ENCODE measurements at regions not wholly inside any gene's neighbourhood (a gene's known extent, or its start where the extent isn't known, plus 50 kb on each side); places are given as distances from the start of the nearest gene placed in this dataset.

- DNase-seq (no peak), ATAC-seq (no peak)
- Mint-ChIP-seq H3K27me3 (peaks cover 2% of the 10 kb centered on the region), H3K9me3 (peaks cover 0 to under 1% of the 10 kb centered on the region in 2 donors), H3K4me1 (no peaks in the 10 kb centered on the region), H3K27ac (no peak overlapping the region), H3K4me3 (no peak overlapping the region)
Measured at GRCh38 chr20:41877911-41878310, 259.7 kb upstream of the CHD6 start.

DNA sequence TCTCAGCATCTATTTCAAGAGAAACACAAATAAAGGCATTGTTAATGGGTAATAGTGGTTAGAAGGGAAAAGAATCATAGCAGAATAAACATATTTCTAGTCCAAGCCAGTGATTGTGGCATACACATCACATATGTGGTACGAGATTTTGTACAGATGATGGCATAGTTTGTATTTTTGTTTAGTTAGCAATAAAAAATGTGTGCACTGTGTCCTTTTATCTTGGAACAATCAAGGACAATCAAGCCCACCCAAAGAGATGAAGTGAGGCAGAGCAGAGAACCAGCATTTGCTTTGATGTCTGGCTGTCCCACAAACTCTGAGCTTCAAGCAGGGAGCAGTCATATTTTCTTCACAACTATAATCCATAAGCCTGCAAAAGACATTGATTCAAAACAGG is 256.5 kb upstream of the CHD6 start:
- Mint-ChIP-seq H3K27ac (no peak overlapping the region), H3K9me3 (peaks cover 0 to 27% of the 10 kb centered on the region in 2 donors), H3K4me1 (no peaks in the 10 kb centered on the region), H3K27me3 (peaks cover 16% of the 10 kb centered on the region), H3K4me3 (no peak overlapping the region)
- DNase-seq (no peak), ATAC-seq (no peak)

DNA sequence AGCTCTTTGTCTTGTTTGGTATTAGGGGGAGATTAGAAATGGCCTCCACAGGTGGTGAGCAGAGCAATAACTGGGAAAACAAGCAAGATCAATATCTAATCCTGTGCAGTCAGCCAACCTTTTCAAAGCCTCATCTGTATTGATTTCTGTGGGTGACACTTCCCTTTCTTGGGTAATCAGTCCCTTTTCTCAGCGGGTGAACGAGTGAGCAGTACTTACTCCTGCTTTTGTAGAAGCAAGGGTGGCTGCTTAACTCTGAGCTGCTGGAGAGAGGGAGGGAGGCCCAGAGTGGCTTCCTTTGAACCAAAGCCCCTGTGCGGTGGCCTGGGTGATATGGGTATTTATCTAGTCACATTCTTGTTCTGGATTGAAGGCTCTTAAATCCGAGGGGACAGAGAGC is 254.8 kb upstream of the CHD6 start:
- no peak for ATAC-seq
- no peaks in the 10 kb centered on the region for H3K4me1 Mint-ChIP-seq
- no peak overlapping the region for H3K4me3 Mint-ChIP-seq
- peaks cover 16% of the 10 kb centered on the region for H3K27me3 Mint-ChIP-seq
- no peak overlapping the region for H3K27ac Mint-ChIP-seq
- no peak for DNase-seq
- H3K9me3 Mint-ChIP-seq, result peaks cover 1 to 32% of the 10 kb centered on the region in 2 donors

DNA sequence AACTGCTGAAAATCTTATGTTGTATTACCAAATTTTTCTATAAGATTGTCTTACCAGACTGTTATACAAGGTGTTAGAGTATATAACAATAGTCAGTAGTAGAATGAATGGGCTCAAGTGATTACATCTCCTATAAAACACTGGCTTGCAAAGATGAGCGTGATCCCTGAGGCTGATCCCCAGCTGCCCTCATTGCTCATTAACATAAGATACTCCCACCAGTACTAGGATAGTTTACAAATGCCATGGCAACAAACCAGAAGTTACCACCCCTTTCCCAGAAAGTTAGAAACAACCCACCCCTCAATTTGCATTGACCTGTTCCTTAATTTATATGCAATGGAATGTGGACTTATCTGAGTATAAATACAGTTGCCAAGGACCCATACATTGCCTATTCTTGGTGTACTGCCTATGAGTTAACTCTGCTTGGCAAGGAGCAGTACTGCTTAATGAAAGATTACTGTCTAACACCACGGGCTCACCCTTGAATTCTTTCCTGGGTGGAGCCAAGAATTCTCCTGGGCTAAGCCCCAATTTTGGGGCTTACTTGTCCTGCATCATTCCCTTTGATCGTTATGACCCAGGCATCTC is 252.8 kb upstream of the CHD6 start:
- H3K4me1 Mint-ChIP-seq, result no peaks in the 10 kb centered on the region
- H3K4me3 Mint-ChIP-seq, result no peak overlapping the region
- no peak for DNase-seq
- H3K27me3 Mint-ChIP-seq, result peaks cover 16% of the 10 kb centered on the region
- peaks cover 11 to 32% of the 10 kb centered on the region in 2 donors for H3K9me3 Mint-ChIP-seq
- no peak overlapping the region for H3K27ac Mint-ChIP-seq
- no peak for ATAC-seq

DNA sequence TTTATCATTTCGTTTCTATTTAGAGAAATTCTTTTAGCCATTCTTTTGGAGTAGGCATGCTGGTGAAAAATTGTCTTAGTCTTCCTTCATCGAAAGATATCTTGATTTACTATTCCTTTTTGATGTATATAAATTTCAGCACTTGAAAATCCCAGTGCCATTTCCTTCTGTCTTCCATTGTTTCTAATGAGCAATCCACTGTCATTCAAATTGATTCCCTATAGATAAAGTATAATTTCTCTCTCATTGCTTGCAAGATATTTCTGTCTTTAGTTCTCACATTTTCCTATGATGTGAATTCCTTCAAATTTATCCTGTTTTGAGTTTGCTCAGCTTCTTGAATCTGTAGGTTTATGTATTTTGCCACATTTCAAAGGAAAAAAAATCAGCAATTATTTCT is 251.1 kb upstream of the CHD6 start:
- H3K4me3 Mint-ChIP-seq, result no peak overlapping the region
- peaks cover 11 to 32% of the 10 kb centered on the region in 2 donors for H3K9me3 Mint-ChIP-seq
- no peak for DNase-seq
- no peak overlapping the region for H3K27ac Mint-ChIP-seq
- H3K27me3 Mint-ChIP-seq, result peaks cover 16% of the 10 kb centered on the region
- H3K4me1 Mint-ChIP-seq, result no peaks in the 10 kb centered on the region
- no peak for ATAC-seq

GRCh38 chr20:41865938-41866337 is 247.8 kb upstream of the CHD6 start:
- peaks cover 11 to 14% of the 10 kb centered on the region in 2 donors for H3K9me3 Mint-ChIP-seq
- H3K27me3 Mint-ChIP-seq, result no peaks in the 10 kb centered on the region
- H3K4me1 Mint-ChIP-seq, result no peaks in the 10 kb centered on the region
- H3K27ac Mint-ChIP-seq, result no peak overlapping the region
- ATAC-seq, result no peak
- DNase-seq, result no peak
- H3K4me3 Mint-ChIP-seq, result no peak overlapping the region

GRCh38 chr20:41862476-41862875 is 244.3 kb upstream of the CHD6 start:
- Mint-ChIP-seq H3K27ac (no peak overlapping the region), H3K27me3 (no peaks in the 10 kb centered on the region), H3K4me1 (no peaks in the 10 kb centered on the region), H3K9me3 (peaks cover 5 to 6% of the 10 kb centered on the region in 2 donors), H3K4me3 (no peak overlapping the region)
- ATAC-seq, result no peak
- no peak for DNase-seq

- DNase-seq, result no peak
- Mint-ChIP-seq H3K4me3 (no peak overlapping the region), H3K27ac (no peak overlapping the region), H3K4me1 (no peaks in the 10 kb centered on the region), H3K27me3 (no peaks in the 10 kb centered on the region), H3K9me3 (peaks cover 3 to 10% of the 10 kb centered on the region in 2 donors)
- ATAC-seq, result no peak
Measured at GRCh38 chr20:41861772-41862422, 243.7 kb upstream of the CHD6 start.

DNA sequence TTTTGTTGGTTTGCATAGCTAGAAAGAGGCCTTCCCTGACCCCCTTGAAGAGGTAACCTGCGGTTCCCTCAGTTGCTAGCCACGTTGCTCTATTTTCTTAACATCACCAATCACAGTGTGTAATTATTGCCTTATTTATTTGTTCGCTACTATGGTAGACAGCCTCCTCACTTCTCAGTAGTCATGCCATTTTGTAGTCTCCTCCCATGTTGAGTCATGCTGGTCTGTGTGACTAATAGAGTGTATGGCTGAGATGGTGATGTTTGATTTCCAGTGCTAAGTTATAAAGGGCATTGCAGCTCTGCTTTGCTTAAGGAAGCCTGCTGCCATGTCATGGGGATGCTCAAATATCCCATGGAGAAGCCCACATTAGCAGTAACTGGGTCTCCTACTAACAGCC is 236.6 kb upstream of the CHD6 start:
- Mint-ChIP-seq H3K27me3 (no peaks in the 10 kb centered on the region), H3K4me3 (no peak overlapping the region), H3K9me3 (peaks cover 0 to 12% of the 10 kb centered on the region in 2 donors), H3K27ac (no peak overlapping the region), H3K4me1 (no peaks in the 10 kb centered on the region)
- ATAC-seq (no peak), DNase-seq (no peak)

- Mint-ChIP-seq H3K9me3 (peaks cover 0 to 12% of the 10 kb centered on the region in 2 donors), H3K4me3 (no peak overlapping the region), H3K27me3 (no peaks in the 10 kb centered on the region), H3K27ac (peak overlapping the region in 1 of 2 donors; percentile 32), H3K4me1 (no peaks in the 10 kb centered on the region)
- no peak for DNase-seq
- ATAC-seq, result no peak
Measured at GRCh38 chr20:41853806-41854205, 235.6 kb upstream of the CHD6 start.

DNA sequence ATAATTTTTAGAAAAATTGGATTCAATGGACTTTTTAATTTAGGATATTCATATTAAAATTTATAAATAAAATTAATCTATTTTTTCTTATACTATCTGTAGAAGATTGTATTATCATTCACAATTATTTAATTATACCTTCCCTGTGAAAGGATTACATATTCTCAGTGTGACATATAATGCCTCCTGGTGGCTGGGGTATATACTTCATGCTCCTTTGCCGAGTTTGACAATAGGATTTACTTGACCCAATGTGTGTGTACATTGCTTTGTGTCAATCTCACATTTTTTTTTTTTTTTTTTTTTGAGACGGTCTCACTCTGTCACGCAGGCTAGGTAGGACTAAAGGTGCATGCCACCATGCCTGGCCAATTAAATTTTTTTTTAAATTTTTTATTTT is 230.0 kb upstream of the CHD6 start:
- Mint-ChIP-seq H3K27ac (no peak overlapping the region), H3K4me3 (no peak overlapping the region), H3K9me3 (no peaks in the 10 kb centered on the region), H3K4me1 (no peaks in the 10 kb centered on the region), H3K27me3 (no peaks in the 10 kb centered on the region)
- DNase-seq (no peak), ATAC-seq (no peak)

GRCh38 chr20:41837669-41838224 is 219.6 kb upstream of the CHD6 start:
- Mint-ChIP-seq H3K4me3 (no peak overlapping the region), H3K4me1 (no peaks in the 10 kb centered on the region), H3K27ac (no peak overlapping the region), H3K27me3 (peaks cover 12% of the 10 kb centered on the region), H3K9me3 (no peaks in the 10 kb centered on the region)
- ATAC-seq (no peak), DNase-seq (no peak)

DNA sequence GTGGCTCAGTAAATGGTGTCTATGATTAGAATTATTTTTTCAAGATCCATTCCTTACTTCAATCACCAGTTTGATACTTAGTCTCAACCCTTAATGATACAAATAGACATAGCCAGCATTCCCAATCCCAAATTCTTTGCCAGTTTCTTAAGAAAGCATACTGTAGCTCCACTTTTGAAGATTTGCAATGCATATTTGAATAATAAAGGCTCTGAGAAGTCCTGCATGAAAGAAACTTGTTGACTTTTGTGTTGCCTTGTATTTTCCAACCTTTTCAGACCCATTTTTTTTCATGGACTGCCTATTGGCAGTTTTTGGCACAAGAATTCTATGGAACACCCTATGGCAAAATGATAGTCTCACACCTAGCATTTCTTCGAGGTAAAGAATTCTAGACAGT is 215.6 kb upstream of the CHD6 start:
- no peak for DNase-seq
- Mint-ChIP-seq H3K9me3 (no peaks in the 10 kb centered on the region), H3K27me3 (peaks cover 16% of the 10 kb centered on the region), H3K4me1 (no peaks in the 10 kb centered on the region), H3K4me3 (no peak overlapping the region), H3K27ac (no peak overlapping the region)
- no peak for ATAC-seq

DNA sequence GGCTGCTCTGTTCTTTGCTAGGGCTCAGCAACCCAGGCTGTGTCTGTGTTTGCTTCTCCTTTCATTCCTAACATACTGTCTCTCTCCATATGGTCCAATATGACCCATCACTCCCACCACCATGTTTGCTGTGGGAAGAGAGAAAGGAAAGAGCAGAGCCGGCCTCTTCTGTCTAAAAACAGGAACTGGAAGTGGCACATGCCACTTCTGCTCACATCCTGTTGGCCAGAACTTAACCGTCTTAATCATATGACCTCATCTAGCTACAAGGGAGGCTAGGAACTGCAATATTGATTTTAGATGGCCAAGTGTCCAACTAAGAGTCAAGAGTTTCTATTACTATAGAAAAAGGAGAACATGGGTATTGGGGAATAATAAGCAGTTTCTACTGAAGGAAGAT is 212.5 kb upstream of the CHD6 start:
- Mint-ChIP-seq H3K27me3 (peaks cover 26% of the 10 kb centered on the region), H3K4me3 (no peak overlapping the region), H3K27ac (no peak overlapping the region), H3K9me3 (no peaks in the 10 kb centered on the region), H3K4me1 (no peaks in the 10 kb centered on the region)
- DNase-seq (no peak), ATAC-seq (no peak)

GRCh38 chr20:41819436-41819835 is 201.3 kb upstream of the CHD6 start:
- Mint-ChIP-seq H3K27ac (no peak overlapping the region), H3K4me3 (no peak overlapping the region), H3K27me3 (no peaks in the 10 kb centered on the region), H3K4me1 (no peaks in the 10 kb centered on the region), H3K9me3 (no peaks in the 10 kb centered on the region)
- DNase-seq, result no peak
- no peak for ATAC-seq

DNA sequence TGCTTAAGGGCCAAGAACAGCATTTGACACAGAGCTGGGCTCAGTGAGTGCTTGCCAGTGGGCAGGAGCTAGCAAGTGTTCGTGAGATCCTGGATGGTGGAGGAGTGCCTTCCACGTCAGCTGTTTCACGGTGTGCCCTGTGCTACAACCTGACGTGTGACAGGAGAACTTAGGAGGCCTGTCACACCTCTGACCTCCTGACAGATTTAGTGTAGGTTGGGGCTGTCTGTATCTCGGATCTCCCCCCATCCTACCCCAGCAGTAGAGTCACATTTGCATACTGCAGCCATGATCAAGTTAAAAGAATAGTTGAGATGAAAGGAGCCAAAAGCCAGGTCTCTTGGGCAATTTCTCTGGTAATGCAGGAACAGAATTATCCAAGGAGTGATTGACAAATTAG is 200.8 kb upstream of the CHD6 start:
- no peak for ATAC-seq

GRCh38 chr20:41818369-41818768 is 200.2 kb upstream of the CHD6 start:
- Mint-ChIP-seq H3K9me3 (no peaks in the 10 kb centered on the region), H3K27me3 (no peaks in the 10 kb centered on the region), H3K4me3 (no peak overlapping the region), H3K27ac (no peak overlapping the region), H3K4me1 (no peaks in the 10 kb centered on the region)
- DNase-seq, result no peak
- ATAC-seq, result no peak

More for the DNA sequence above, 200.8 kb upstream of the CHD6 start:
- no peaks in the 10 kb centered on the region for H3K27me3 Mint-ChIP-seq
- no peaks in the 10 kb centered on the region for H3K4me1 Mint-ChIP-seq
- no peak for DNase-seq
- no peaks in the 10 kb centered on the region for H3K9me3 Mint-ChIP-seq
- no peak overlapping the region for H3K4me3 Mint-ChIP-seq
- H3K27ac Mint-ChIP-seq, result no peak overlapping the region
